Breast epithelium (tissue), 3 donors: ENCODE measurements at regions not wholly inside any gene's neighbourhood (a gene's known extent, or its start where the extent isn't known, plus 50 kb on each side); places are given as distances from the start of the nearest gene placed in this dataset.

Experiments
- POLR2A ChIP-seq: fragments of 450-650 bp; IDR thresholded peaks from one replicate; pipeline ENCODE4 v1.6.1; 2016; ENCODE audit warnings: antibody characterized with exemption, mild to moderate bottlenecking, moderate library complexity
- TF ChIP-seq, protein P1 (sequence below), 3 donors: fragments of 450-650 bp; IDR thresholded peaks; one replicate each; pipeline ENCODE4 v1.5.1; 2016 to 2017; ENCODE audit warnings: antibody characterized with exemption in 3 of 3, mild to moderate bottlenecking in 3 of 3, moderate library complexity in 3 of 3

DNA sequence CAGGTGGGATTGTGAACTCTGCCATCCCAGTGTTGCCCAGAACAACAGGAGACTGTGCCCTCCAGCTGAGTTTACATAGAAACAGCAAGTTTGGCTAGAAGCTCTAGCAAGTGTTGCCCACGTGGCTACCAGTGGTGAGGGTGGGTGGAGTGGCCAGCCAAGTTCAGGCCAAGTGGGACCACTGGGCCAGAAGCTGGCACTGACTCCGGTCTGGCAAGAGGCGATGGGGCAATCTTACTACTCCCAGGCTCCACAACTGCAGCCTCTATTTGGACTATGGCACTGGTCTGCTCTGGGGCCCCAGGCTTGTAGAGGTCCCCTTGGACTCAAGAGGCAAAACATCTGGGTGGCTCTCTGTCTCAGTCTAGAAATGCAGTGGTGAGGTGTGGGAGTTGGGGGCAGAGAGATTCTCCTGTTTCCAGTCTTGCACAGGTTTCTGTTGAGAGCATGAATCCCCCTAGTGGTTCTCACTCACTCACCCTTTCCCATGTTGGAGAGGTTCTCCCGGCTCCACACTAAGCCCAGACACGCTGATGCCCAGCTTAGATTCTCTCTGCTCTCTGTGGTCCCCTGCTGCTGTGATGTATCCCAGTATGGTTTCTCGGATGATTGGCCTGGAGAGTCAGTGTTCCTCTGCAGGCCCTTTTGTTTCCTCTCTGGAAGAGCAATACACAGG is 615.3 kb downstream of the PDHA2 start:
- TF ChIP-seq, protein P1, sequence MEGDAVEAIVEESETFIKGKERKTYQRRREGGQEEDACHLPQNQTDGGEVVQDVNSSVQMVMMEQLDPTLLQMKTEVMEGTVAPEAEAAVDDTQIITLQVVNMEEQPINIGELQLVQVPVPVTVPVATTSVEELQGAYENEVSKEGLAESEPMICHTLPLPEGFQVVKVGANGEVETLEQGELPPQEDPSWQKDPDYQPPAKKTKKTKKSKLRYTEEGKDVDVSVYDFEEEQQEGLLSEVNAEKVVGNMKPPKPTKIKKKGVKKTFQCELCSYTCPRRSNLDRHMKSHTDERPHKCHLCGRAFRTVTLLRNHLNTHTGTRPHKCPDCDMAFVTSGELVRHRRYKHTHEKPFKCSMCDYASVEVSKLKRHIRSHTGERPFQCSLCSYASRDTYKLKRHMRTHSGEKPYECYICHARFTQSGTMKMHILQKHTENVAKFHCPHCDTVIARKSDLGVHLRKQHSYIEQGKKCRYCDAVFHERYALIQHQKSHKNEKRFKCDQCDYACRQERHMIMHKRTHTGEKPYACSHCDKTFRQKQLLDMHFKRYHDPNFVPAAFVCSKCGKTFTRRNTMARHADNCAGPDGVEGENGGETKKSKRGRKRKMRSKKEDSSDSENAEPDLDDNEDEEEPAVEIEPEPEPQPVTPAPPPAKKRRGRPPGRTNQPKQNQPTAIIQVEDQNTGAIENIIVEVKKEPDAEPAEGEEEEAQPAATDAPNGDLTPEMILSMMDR (IDR thresholded peaks at IDR 0.05): no peak
- TF ChIP-seq POLR2A: no peak
